GM12878 (cell line): ENCODE measurements at regions not wholly inside any gene's neighbourhood (a gene's known extent, or its start where the extent isn't known, plus 50 kb on each side); places are given as distances from the start of the nearest gene placed in this dataset.

Experiments
- CBX3 ChIP-seq: fragments of 200-600 bp; sonication (generic); IDR thresholded peaks from 2 replicates; pipeline ENCODE4 v1.6.1; 2016; ENCODE audit warnings: low read depth, borderline replicate concordance
- E4F1 ChIP-seq: fragments of 450-650 bp; IDR thresholded peaks from 2 replicates; pipeline ENCODE4 v1.6.1; 2018; ENCODE audit warnings: borderline replicate concordance, mild to moderate bottlenecking; ENCODE audit not compliant: partially characterized antibody
- MYB ChIP-seq: fragments of 150-350 bp; IDR thresholded peaks from 2 replicates; pipeline ENCODE4 v1.6.1; 2014; ENCODE audit warnings: mild to moderate bottlenecking, low read depth, low read length, borderline replicate concordance
- PKNOX1 ChIP-seq: fragments of 450-650 bp; IDR thresholded peaks from 2 replicates; pipeline ENCODE4 v1.6.1; 2016; ENCODE audit warnings: mild to moderate bottlenecking
- PML ChIP-seq: IDR thresholded peaks from 2 replicates; pipeline ENCODE4 v1.6.1; 2012; ENCODE audit warnings: low read length, inconsistent platforms
- POU2F2 ChIP-seq: IDR thresholded peaks from 3 replicates; pipeline ENCODE4 v1.6.1; 2011; ENCODE audit warnings: low read depth, mild to moderate bottlenecking, low read length, borderline replicate concordance
- RCOR1 ChIP-seq: conservative IDR thresholded peaks from 2 replicates; pipeline ENCODE4 v1.6.1; 2012; ENCODE audit warnings: low read depth, low read length, improper control_type of control experiment
- ZBTB33 ChIP-seq: fragments of 450-650 bp; IDR thresholded peaks from 2 replicates; pipeline ENCODE4 v1.6.1; 2017; ENCODE audit warnings: mild to moderate bottlenecking
- ZNF592 ChIP-seq: fragments of 450-650 bp; IDR thresholded peaks from 2 replicates; pipeline ENCODE4 v1.6.1; 2017; ENCODE audit warnings: mild to moderate bottlenecking, moderate library complexity

- TF ChIP-seq ZBTB33 = no peak
- TF ChIP-seq POU2F2 = no peak
- no peak for TF ChIP-seq CBX3
- TF ChIP-seq RCOR1 = no peak
- no peak for TF ChIP-seq E4F1
- TF ChIP-seq MYB = no peak
- TF ChIP-seq ZNF592 = no peak
- no peak for TF ChIP-seq PML
- TF ChIP-seq PKNOX1 = no peak
- TF ChIP-seq, all 136 proteins: peak for 0
Observed at GRCh38 chr11:27241311-27242122, 121.5 kb downstream of the CCDC34 start (continued).
